HG03060 (cell line): ENCODE measurements at regions not wholly inside any gene's neighbourhood (a gene's known extent, or its start where the extent isn't known, plus 50 kb on each side); places are given as distances from the start of the nearest gene placed in this dataset.

Source experiments
- ATAC-seq: cut with Tn5 transposase; IDR thresholded peaks from one replicate; pipeline ENCODE4 v1.9.1; 2021; ENCODE audit warnings: low read depth, moderate number of reproducible peaks; ENCODE audit not compliant: unreplicated experiment

DNA sequence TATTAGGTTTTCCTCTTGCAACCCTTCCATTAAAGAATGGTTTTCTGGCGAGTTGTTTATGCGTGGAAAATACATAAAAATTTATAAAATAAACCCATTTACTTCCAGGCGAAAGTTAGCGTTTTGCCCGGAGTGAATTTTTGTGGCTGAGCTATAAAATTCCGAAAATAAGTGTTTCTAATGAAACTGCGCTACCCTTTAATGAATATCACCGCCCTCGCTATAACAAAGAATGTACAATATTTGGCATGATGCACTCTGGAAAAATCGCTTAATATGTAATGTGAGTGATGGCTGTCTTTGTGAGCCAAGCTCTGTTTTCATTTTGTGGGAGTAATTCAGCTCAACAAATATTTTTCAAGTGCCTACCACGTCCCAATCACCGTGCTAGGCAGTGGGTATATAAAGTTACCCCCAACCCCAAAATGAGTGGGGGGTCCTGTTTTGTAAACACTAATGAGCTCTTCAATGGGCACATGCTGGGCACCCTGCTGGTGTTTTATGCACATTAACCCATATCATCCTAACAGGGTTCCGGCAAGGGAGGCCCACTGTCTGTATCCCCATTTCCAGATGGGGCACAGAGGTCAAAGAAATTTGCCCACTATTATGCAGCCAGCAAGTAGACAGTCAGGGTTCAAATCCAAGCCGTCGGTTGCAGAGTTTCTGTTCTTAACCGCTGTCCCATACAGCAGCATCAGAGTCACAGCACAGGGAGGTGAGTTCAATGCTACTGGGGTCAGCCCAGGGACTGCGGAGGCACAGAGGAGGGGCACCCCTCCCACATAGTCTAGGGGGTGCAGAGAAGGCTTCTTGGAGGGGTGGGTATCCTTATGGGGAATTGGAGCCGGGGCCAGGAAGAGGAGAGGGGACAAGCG is 65.7 kb upstream of the STX18 start:
- no peak for ATAC-seq

DNA sequence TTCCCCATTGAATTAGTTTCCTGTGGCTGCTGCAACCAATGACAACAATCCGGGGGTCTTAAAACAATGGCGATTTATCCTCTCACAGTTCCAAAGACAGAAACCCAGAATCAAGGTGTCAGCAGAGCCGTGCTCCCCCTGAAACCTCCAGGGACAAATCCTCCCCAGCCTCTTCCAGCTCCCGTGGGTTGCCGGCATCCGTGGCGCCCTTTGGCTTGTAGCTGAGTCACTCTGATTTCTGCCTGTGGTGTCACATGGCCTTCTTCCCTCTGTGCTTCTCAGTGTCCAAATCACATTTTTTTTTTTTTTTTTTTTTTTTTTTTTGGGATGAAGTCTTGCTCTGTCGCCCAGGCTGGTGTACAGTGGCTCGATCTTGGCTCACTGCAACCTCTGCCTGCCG is 64.5 kb upstream of the STX18 start:
- ATAC-seq = no peak

DNA sequence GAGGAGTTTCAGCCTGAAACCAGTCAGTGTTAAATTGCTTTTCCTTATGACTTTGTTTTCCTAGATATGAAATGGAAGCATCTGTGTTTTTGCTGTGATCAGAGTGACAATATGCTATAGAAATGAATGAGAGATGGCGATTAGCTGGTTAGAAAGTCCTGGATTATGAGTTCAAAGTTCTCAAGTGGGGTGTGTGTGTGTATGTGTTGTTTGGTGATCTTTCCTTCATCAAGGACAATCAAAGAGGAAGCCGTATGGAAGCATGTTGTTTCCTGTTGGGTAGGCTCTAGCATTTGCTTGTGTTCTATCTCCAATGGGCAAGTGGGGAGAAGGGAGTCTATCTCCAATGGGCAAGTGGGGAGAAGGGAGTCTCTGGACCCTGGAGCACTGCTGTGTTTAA is 64.0 kb upstream of the STX18 start:
- ATAC-seq = no peak

DNA sequence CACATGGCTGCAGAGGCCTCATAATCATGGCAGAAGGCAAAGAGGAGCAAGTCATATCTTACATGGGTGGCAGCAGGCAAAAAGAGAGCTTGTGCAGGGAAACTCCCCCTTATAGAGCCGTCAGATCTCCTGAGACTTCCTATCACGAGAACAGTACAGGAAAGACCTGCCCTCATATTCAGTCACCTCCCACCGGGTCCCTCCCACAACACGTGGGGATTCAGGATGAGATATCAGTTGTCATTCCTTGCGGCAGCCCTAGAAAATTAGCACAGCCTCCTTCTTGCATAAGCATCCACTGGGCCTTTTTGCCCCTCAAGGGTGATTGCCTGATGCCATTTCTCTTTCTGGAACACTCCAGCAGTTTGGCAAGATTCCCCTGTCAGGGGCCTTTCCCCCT is 61.7 kb upstream of the STX18 start:
- ATAC-seq = no peak

DNA sequence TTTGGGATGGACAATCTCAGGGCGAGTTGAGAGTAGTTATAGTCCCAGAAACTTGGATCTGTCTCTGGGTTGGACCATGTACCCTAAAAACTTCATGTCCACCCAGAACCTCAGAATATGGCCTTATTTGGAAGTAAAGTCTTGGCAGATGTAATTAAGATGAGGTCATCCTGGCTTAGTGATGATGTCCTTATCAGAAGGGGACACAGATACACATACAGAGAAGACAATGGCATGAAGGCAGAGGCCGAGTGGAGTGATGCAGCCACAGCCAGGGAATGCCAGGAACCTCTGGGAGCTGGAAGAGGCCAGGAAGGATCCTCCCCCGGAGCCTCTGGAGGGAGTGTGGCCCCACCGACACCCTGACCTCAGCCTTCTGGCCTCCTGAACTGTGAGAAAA is 61.2 kb upstream of the STX18 start:
- ATAC-seq = no peak

DNA sequence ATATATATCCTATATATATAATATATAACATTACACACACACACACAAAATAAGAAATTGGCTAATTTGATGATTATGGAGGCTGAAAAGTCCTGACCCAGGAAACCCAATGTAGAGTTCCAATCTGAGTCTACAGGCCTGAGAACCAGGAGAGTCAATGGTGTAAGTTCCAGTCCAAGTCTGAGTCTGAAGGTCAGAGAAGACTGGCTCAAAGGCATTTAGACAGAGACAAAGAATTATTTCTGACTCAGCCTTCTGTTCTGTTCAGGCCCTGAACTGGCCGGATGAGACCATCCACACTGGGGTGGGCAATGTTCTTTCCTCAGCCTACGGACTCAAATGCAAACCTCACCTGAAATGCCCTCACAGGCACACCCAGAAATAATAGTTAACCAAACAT is 60.6 kb upstream of the STX18 start:
- no peak for ATAC-seq

DNA sequence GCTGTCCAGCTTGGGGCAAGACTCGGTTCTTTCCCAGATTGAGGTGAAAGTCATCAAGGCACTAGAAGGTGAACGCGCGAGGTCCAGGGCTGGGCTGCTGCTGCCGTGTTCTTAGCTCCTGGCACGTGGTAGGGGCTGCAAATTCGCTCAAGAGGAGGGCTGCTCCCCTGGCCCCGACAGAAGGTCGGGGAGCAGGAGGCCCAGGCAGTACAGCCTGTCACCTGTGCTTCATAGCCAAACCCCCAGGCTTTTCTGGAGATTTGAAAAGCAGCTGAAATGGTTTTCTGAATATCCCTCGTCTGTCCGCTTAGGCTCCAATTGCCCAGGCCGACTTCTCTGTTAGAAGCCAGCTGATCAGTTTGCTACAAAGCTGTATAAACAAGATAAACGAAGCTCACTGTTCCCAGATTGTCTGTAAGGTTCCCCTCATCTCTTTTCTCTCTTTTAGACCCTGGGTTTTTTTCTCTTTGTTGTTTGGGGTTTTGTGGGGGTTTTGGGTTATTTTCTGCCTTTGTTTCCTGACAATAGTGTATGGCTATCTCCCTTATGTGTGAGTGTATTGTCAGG is 60.0 kb upstream of the STX18 start:
- no peak for ATAC-seq

DNA sequence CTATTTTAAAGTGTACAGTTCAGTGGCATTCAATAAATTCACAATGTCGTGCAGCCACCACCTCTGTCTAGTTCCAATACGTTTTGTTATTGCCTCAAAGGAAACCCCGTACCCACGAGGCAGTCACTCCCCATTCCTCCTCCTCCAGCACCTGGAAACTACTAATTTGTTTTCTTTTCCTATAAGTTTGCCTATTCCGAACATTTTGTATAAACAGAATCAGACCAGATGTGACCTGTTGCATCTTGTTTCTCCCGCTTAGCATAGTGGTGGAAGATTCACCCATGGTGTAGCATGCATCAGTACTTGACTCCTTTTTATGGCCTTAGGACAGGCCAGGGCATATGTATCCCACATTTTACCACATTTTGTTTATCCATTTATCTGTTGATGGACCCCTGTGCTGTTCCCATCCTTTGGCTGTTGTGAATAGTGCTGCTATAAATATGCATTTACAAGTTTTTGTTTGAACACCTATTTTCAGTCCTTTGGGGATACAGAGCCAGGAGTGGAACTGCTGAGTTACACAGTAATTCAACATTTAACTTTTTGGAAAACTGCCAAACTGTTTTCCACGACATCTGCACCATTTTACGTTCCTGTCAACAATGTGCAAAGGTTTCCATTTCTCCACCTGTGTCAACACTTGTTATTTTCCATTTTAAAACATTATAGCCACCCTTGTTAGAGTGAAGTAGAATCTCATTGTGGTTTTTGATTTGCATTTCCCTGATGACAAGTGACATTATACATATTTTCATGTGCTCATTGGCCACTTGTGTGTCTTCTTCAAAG is 57.8 kb upstream of the STX18 start:
- ATAC-seq = no peak

DNA sequence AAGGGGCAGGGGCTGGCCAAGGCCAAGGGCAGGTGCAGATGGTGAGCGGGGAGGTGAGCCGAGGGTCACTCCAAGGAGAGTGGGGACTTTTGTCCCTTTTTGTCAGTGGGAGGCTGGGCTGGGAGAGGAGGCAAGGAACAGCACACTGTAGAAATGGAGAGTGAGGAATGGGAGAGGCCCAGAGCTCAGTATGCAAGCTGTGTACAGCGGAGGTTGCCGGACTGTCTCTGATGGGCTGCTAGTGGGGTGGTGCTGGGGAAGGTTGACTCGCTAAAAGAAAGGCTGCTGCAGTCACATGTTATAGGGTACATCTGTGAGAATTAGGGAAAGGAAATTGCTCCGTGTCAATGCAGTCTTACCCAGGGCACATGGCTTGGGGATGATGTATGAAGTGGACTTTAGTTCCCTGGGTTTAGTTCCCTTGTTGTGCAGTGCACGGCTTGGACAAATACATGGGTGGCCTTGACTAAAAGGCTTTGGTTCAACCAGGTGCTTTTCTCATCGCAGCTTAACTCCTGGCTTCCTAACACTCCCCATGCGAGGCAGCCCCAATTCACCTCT is 57.1 kb upstream of the STX18 start:
- ATAC-seq = no peak

DNA sequence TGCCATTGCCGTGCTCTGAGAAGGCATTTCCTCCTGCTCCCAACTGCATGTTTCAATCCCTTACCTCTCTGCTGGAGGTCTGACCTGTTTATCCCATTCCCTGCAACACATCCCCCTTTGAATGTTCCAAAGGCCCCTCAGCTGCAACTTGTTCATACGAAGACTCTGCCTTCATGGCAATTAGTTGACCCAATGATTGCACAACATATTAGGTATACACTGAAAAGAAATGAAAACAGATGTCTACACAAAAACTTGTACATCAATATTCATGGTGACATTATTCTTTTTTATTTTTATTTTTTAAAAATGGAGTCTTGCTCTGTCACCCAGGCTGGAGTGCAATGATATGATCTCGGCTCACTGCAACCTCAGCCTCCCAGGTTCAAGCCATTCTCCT is 54.9 kb upstream of the STX18 start:
- no peak for ATAC-seq

DNA sequence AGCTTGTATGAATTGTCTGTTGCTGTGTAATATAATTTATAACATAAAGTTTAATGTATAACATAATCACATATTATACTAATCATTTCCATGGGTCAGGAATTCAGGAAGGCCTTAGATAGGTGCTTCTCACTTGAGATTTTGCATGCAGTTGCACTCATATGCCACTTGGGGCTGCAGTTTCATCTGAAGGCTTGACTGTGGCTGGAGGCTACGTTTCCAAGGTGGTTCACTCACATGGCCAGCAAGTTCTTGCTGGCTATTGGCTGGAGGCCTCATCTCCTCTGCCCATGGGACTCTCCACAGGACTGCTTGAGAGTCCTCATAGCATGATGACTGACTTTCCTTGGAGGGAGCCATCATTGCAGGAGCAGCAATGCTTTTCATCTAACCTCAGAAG is 53.4 kb upstream of the STX18 start:
- no peak for ATAC-seq

DNA sequence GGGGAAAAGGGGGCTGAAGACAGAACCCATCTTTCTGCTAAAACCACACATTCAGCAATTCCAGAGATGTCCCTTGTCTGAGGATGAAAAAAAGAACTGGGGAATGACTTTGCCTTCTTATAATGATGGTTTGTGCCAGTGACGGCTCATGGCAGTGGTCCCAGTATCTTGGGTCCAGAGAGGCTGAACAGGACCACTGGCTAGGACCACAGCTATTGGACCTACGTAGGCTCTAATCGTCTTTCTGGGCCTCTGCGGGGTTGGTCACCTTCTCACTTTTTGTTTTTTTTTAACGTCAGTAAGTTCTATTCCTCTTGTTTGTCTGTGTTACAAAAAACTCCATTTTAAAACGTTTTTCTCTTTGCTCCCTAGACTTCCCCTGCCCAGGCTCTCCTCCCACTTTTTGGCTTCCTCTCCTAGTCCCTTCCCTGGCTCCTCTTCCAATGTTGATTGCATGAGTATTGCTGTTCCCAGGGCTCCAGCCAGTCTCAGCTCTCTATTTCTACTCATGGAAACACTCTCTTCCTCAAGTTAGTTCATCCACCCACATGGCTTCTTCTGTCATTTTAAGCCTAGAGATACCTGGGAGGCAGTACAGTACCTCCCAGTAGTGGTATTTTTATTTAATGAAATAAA is 52.6 kb upstream of the STX18 start:
- no peak for ATAC-seq

DNA sequence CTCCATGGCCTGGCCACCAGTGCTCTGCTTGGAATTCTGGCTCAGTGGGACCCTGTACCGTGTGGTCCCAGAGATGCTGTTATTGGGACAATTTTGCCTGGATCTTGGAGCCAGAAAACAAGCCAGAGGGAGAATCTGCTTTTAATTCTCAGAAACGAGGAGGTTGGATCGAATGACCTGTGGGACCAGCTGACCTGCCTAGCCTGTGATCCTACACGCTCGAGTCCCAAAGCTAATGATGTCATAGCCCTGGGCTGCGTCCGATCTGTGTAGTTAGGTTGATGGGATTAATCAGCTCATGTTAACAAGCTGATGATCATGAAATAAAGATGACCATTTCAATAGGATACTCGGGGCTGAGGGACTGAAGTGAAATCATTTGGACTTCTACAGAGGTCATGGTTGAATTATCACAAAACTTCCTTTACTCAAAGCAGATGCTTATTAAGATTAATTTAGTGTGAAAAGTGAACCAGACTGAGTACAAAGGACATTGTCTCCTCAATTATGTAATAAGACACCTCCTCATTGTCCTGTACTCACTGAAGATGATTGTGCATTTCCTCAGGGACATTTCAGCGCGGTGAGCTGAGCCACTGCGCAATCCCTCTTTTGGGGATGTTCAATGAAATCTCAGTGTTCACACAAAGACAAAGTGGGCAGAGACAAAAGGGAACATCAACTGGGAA is 51.9 kb upstream of the STX18 start:
- no peak for ATAC-seq

DNA sequence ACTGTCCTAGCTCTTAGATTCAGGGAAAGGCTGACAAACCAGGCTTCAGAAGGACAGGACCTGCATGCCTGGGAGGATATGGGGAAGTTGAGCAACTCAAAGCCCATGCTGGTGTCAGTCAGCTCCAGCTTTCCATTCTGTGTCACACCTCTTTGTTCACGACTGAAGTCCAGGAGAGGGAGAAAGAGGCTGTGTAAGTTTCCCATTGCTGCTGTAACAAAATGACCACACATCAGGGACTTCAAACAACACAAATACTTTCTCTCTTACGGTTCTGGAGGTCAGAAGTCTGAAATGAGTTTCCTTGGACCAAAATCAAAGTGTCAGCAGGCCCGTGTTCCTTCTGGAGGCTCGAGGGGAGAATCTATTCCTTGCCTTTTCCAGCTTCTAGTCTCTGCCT is 50.6 kb upstream of the STX18 start:
- no peak for ATAC-seq
